Retinal pigment epithelial cell (primary cell): ENCODE measurements at regions not wholly inside any gene's neighbourhood (a gene's known extent, or its start where the extent isn't known, plus 50 kb on each side); places are given as distances from the start of the nearest gene placed in this dataset.
A peak's percentile ranks its signal among the peaks of the same experiment; 100 is the strongest.

ENCODE experiments used
- DNase-seq: peaks from one replicate; pipeline ENCODE4 v3.0.0-alpha.2; 2010; ENCODE audit warnings: low read depth
- H3K4me3 ChIP-seq: 2 replicates; pipeline ENCODE4 v1.5.1; 2011; ENCODE audit warnings: mild to moderate bottlenecking, low read length, control low read depth, moderate library complexity
- CTCF ChIP-seq: conservative IDR thresholded peaks from 2 replicates; pipeline ENCODE4 v1.5.1; 2011; ENCODE audit warnings: low read depth, low read length, control low read depth, inconsistent platforms

GRCh38 chr11:15688351-15688792, 573.6 kb downstream of the INSC start:
- peak; percentile 24 for DNase-seq
- H3K4me3 ChIP-seq = no peak overlapping the region
- no peak for TF ChIP-seq CTCF

- no peak for DNase-seq
- no peak for TF ChIP-seq CTCF
- H3K4me3 ChIP-seq = no peak overlapping the region
Measured at GRCh38 chr11:15690320-15690719, 575.6 kb downstream of the INSC start.

DNA sequence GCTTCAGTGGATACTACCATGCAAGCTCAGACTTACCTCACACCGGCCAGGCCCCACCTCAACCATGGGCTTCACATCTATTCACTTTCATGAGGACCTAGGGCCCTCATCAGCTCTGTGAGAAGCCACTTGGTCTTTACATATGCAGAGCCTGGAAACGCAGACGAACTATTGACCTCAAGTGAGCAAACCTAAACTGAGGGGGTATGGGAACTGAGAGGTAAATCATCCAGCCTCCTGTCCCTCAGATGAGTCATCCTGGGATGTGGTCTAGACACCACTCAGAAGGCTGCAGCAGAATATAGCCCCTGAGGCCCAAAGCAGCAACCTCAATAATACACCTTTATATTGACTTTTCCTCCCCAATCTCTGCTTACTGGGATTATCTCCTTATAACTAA, 578.0 kb downstream of the INSC start:
- no peak overlapping the region for H3K4me3 ChIP-seq
- no peak for TF ChIP-seq CTCF
- DNase-seq = no peak

DNA sequence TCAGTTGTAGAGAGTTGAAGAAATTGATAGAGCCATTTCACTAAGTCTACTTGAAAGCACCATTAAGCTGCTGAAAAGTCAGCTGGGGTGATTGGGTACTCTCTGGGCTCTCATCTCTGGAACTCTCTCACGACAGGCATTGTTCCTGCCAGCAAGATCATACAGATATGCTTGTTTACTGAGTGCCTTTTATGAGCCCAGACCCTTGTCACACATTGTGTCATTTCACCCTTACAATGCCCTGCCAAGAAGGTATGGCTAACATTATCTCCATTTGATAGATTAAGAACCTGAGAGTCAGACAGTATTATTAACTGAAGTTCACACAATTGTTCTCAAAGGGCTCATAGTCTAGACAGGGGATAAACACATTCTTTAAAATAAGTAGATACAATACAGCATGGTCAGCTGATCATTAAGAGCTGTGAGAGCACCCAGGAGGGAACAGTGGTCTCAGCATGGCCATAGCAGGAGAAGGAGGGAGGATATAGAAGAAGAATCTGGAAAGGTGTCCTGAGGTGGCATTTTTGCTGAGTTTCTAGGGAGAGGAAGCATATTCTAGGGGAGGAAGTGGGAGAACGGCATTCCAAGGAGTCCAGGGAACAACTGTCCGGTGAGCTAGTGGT, 580.5 kb downstream of the INSC start:
- H3K4me3 ChIP-seq = no peak overlapping the region
- TF ChIP-seq CTCF = no peak
- DNase-seq = peak; percentile 24

- no peak for TF ChIP-seq CTCF
- DNase-seq = no peak
- no peak overlapping the region for H3K4me3 ChIP-seq
Measured at GRCh38 chr11:15696069-15696468, 581.3 kb downstream of the INSC start.

DNA sequence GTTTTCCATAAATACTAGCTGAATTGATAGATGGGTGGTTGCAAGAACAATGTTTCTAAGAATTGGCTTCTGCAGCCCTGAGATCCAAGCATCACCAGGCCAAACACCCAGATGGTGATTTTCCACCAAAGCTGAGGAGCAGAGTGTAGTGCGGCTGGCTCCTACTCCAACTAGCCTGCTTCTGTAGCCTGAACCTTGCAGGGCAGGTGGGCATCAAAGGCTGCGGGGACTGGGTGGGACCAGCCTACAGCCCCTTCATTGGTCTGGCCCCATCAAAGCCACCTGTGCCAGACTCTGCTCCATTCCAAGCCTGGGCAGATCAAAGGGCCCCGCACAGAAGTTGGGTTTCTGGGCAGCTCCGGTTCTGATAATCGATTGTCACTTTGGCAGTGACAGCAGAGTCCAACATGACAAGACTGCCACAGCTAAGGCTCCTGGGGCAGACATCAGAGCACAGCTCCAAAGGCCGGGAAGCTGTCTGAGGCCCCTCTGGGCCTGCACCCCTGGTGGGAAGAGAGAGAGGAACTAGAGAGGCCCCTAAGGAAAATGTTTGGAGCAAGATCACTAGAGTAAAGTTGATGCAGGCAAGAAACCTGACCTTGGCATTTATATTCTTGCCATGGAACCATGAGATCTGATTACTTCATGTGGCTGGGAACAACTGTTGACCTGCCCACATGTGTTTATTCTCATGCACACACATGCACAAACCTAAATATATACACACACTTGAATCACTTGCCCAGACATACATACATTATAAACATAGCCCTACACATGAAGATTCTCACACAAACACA, 582.9 kb downstream of the INSC start:
- no peak for TF ChIP-seq CTCF
- no peak overlapping the region for H3K4me3 ChIP-seq
- DNase-seq = no peak

GRCh38 chr11:15698855-15699254, 584.1 kb downstream of the INSC start:
- DNase-seq = no peak
- TF ChIP-seq CTCF = no peak
- H3K4me3 ChIP-seq = no peak overlapping the region
